ENCODE measurements at regions not wholly inside any gene's neighbourhood (a gene's known extent, or its start where the extent isn't known, plus 50 kb on each side); places are given as distances from the start of the nearest gene placed in this dataset.
A peak's percentile ranks its signal among the peaks of the same experiment; 100 is the strongest.

- peak; percentile 45 for DNase-seq
Observed at GRCh38 chr12:91994208-91994797, 151.3 kb downstream of the BTG1 start.

- peak; percentile 69 for DNase-seq
Observed at GRCh38 chr12:91993287-91994017, 152.2 kb downstream of the BTG1 start.

- peak; percentile 52 for DNase-seq
Observed at GRCh38 chr12:91991399-91992187, 154.1 kb downstream of the BTG1 start.

- DNase-seq = peak; percentile 88
Observed at GRCh38 chr12:91990525-91990924, 155.1 kb downstream of the BTG1 start.

- no peak for DNase-seq
Observed at GRCh38 chr12:91989143-91989542, 156.5 kb downstream of the BTG1 start.

GRCh38 chr12:91988086-91988923, 157.3 kb downstream of the BTG1 start:
- DNase-seq = peak; percentile 96

- peak; percentile 59 for DNase-seq
Observed at GRCh38 chr12:91986084-91986483, 159.6 kb downstream of the BTG1 start.

DNA sequence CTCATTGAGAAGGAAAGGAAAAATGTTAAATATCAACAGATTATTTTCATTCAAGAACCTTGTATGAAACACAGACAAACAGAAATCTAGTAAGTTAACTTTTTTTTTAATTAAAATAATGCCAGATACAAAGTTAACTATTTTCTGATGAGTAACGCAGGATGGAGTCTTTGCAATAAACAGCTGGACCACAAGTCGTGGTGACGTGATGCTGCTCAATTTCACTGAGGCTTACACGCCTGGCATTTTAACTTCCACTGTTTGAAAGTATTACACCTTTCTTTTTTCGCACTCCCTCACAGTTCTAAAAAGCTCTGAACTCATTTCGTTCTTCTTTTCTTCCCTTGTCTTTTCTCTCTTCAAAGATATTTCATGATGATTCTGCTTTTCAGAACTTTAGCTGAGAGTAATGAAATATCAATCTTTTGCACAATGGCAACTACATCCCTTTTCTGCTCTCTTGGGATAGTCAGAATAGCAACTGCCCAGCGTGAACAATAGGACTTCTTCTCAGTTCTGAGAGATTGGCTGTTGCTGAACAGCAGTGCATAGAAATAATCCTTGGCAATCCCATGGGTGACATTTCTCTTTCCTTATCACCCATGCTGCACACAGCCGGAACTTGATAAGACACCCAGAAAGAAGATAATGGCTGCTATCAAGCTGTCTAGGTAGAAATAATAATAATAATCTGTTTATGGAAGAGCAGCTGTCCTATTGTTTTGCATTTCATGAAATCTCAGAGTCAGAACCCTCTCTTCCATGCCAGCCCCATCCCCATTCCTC, 160.5 kb downstream of the BTG1 start:
- no peak for DNase-seq

DNA sequence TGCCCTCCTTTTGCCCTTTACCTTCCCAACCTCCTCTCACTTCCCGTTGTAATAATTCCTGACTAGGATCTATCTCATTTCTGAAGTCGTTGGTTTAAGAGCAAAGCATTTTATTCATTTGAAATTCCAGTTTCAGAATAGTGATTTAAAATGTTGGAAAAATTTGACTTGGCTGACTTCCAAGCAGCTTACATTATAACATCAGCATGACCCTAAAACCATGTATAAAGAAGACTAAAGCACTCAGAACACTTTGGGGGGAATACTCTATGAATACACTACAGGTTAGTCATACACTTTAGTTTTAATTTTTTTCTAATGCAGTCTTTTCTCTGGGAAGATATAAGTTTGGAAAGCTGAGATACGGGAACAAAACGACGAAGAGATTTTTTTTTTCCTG, 161.1 kb downstream of the BTG1 start:
- no peak for DNase-seq

DNA sequence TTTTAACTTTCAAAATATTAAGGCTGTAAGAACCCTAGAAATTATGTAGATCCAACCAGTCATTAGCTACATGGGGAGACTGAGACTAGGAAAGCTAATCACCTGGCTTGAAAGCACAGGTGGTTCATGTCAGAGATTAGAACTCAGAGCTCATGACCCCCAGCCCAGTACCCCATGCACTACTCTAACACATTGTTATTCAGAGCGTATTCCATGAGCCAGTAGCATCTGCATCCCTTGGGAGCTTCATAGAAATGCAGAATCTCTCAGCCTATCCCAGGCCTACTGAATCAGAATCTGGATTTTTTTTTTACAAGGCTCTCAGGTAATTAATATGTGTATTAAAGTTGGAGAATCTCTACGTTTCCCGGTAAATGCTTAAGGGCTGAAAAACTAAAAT, 161.7 kb downstream of the BTG1 start:
- DNase-seq = no peak

DNA sequence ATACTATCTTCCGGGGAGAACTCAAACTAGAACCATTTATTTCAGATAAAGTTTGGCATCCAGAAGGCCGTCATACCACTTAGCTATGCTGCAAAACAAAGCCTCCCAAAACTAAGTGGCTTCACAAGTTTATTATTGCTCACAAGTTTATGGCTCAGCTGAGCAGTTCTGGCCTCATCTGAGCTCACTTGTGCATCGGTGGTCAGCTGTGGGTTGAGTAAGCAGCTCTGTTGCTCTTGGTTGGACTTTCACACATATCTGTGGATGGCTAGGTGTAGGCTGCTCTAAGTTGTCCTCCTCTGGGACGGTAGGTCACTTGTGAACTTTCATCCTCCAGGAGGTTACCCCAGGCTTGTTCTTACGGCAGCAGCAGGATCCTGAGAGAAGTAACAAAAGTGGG, 162.7 kb downstream of the BTG1 start:
- no peak for DNase-seq

DNA sequence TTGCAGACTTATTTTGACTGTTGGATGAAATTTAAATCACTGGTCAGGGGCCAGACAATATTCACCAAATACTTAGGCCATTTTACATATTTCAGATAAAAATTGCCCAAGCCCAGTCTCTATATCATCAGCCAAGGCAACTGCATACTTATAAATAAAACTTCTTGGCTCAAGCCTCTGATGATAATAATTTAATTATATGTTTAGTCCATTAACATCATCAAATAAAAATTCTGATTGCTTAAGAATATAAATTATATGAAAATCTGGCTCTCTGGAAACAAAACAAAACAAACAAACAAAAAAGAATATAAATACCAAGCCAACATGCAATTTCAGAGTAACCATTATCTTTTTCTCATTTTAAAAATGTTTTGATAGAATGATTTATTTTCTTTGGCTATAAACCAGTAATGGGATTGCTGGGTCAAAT, 165.2 kb downstream of the BTG1 start:
- no peak for DNase-seq

- no peak for DNase-seq
Observed at GRCh38 chr12:91978143-91978542, 167.5 kb downstream of the BTG1 start.

- DNase-seq = no peak
Observed at GRCh38 chr12:91975891-91976290, 169.8 kb downstream of the BTG1 start.

GRCh38 chr12:91974541-91975085, 171.0 kb downstream of the BTG1 start:
- DNase-seq = no peak

DNA sequence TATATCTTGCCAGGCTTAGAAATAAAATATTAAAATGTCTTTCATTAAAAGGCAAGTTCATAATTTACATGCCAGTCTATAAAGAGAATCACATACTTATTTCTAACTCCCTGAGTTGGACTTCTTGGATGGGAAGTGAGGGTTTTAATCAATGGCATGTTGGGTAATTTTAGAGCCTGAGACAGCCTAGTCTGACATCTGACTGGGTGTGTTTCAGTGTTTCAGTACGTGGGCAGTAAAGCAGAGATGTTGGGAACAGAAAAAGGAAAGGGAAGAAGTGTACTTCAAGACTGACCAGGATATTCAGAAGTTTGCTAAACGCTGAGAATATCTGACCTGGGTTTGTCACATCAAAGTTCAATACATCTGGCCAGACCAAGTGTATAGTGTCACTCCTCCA, 171.8 kb downstream of the BTG1 start:
- DNase-seq = no peak

DNA sequence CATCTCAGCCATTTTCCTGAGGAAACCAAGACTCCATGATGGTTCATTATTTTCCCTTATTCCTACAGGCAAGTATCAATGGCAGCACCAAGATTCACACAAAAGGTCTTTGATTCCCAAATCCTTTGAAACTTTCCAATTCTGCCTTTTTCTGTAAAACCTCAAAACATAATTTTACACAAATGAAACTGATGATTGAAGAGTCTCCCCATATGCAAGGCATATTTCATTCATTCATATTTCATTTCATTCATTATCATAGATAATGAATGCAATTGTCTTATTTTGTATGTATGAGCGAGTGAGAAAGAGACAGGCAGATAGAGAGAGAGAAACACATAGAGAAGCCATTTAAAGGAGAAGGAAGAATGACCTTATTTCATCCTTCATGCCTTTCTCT, 172.8 kb downstream of the BTG1 start:
- DNase-seq = no peak

- DNase-seq = no peak
Observed at GRCh38 chr12:91968777-91969171, 176.9 kb downstream of the BTG1 start.

DNA sequence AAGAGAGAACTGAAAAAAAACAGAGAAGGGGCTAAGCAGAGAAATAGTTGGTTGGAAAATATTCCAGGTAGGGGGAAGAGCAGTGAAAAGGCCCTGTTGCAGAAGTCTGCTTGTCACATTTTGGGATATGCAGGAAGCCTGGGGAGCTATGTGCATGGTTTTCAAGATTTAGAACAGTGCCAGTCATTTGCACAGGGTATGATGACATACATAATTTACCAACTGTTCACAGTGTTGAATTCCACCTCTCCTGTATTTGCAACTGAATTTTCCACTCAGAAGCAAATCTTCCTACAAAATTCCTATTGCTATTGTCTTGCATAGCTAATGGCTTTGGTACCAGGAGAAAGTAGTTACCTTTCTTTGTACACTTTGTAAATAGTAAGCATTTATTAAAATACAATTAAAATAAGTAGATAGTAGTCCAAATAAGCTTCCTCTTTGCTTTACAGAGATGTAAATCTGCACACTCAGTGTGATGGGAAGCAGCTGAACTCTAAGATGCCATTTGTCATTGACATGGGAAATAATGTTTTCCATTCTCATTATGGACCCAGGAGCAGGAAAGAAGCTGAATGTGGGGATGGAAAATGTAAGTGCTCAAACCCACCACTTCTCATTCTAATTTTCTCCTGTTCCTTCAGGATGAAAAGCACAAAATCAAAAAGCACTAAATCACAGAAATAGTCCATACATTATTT, 177.4 kb downstream of the BTG1 start:
- no peak for DNase-seq

DNA sequence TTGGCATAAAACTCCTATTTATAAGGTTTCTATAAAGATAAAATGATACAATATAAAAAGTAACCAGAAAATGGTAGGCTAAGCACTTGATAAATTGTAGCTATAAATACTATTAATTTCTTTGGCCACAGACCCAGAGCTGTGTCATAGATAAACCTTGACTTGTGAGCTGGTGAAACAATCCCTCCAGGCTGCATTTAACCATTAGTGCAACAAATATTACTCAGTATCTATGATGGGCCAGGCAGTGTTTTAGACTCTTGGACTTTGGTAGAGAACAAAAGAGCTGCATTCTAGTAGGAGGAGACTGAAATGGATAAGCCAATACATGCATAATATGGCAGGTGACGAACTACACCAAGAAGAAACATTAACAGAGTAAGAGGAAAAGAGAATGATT, 178.1 kb downstream of the BTG1 start:
- no peak for DNase-seq

DNA sequence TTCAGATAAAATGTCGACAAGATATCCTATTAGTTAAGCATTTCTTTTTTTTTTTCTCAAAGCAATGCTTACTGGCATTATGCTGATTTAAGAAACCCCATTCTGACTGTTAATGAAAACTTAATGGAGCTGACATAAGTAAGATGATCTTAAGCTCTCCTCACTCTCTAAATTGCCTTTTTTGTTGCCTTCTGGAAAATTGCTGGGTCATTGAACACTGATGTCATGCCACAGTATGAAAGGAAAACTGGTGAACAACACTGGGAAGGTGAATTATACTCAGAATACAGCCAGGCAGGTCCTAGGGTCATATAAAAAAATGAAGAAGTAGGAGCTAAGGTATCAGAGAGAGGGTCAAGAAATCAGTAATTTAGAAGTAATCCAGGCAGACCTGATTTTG, 179.9 kb downstream of the BTG1 start:
- DNase-seq = no peak

Measured in dermis blood vessel endothelial cell (primary cell).